ENCODE measurements at regions not wholly inside any gene's neighbourhood (a gene's known extent, or its start where the extent isn't known, plus 50 kb on each side); places are given as distances from the start of the nearest gene placed in this dataset.

GRCh38 chr3:159534496-159534895 lies 454.1 kb upstream of the IL12A start:
- Mint-ChIP-seq H3K9me3 (no peaks in the 10 kb centered on the region), H3K4me1 (ENCODE audit: low read depth) (no peaks in the 10 kb centered on the region), H3K27ac (no peak overlapping the region), H3K27me3 (no peaks in the 10 kb centered on the region), H3K36me3 (ENCODE audit: low read depth) (no peaks in the 10 kb centered on the region), H3K4me3 (no peak overlapping the region)

DNA sequence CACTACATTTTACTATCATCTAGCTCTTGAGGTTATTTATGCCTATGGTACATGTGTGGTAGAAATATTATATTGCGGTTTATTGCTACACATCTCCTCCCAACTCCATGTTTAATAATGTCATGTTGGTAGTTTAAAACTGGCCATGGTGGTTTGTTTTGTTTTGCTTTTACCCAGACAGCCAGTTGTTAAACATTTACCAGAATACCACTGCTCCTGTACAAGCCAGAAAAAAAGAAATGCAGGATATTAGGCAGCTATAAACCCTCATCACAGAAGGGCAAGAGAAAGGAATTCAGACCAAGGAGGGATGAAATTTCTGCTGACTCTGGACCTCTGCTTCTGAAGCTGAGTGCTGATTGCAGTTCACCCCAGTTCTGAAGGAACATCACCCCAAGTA lies 451.8 kb upstream of the IL12A start:
- H3K9me3 Mint-ChIP-seq, result no peaks in the 10 kb centered on the region
- no peak overlapping the region for H3K4me3 Mint-ChIP-seq
- no peaks in the 10 kb centered on the region for H3K36me3 Mint-ChIP-seq (ENCODE audit: low read depth)
- no peaks in the 10 kb centered on the region for H3K27me3 Mint-ChIP-seq
- no peaks in the 10 kb centered on the region for H3K4me1 Mint-ChIP-seq (ENCODE audit: low read depth)
- no peak overlapping the region for H3K27ac Mint-ChIP-seq

DNA sequence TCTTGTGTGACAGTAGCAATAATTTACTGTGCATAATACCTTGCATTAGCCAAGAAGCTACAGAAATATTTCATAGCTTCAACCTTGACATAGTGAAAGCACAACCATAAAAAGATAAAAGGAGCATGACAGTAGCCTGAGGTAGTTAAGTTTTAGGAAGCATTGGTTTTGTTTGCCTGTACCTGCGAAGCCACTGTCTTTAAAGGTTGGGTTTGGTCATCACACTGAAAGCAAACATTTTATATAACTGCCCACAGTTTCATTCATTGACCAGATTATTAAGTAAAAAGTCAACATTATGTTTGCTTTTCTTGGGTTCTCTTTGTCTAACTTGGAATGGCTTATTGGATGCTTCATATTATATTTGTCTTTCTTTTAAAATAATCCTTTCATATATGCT lies 450.1 kb upstream of the IL12A start:
- Mint-ChIP-seq H3K9me3 (no peaks in the 10 kb centered on the region), H3K4me1 (ENCODE audit: low read depth) (no peaks in the 10 kb centered on the region), H3K27ac (no peak overlapping the region), H3K27me3 (no peaks in the 10 kb centered on the region), H3K4me3 (no peak overlapping the region), H3K36me3 (ENCODE audit: low read depth) (no peaks in the 10 kb centered on the region)

DNA sequence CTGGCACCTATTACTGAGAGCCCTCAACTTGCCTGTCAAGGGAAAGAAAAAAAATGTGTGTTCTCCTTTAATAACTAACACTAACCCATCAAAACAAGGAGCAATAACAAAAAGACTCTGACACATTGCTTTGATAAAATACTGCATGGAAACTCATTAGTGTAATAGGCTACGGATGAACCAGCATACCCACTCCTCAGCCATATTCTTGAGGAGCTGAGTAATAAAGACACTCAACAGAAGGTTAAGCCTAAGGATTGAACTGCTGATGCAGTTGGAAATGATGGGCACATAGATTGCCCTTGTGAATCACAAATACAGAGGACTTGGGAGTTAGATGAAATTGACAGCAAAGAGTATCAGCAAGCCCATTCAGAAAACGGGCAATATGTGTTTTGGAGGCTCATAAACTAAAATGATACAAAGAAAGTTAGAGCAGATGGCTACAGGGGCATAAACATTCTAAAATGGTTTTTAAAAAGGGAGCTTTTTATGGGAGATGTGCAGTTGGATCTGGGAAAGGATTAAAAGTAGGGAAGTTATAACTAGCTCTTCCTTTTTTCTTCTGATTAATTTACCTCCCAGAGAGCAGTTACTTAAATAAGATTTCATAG lies 447.6 kb upstream of the IL12A start:
- H3K9me3 Mint-ChIP-seq, result no peaks in the 10 kb centered on the region
- no peak overlapping the region for H3K27ac Mint-ChIP-seq
- no peaks in the 10 kb centered on the region for H3K4me1 Mint-ChIP-seq (ENCODE audit: low read depth)
- no peaks in the 10 kb centered on the region for H3K27me3 Mint-ChIP-seq
- H3K4me3 Mint-ChIP-seq, result no peak overlapping the region
- no peaks in the 10 kb centered on the region for H3K36me3 Mint-ChIP-seq (ENCODE audit: low read depth)

GRCh38 chr3:159548675-159549335 lies 439.8 kb upstream of the IL12A start:
- Mint-ChIP-seq H3K36me3 (ENCODE audit: low read depth) (no peaks in the 10 kb centered on the region), H3K27ac (no peak overlapping the region), H3K4me1 (ENCODE audit: low read depth) (no peaks in the 10 kb centered on the region), H3K4me3 (no peak overlapping the region), H3K27me3 (no peaks in the 10 kb centered on the region), H3K9me3 (no peaks in the 10 kb centered on the region)

- Mint-ChIP-seq H3K9me3 (no peaks in the 10 kb centered on the region), H3K27me3 (no peaks in the 10 kb centered on the region), H3K36me3 (ENCODE audit: low read depth) (no peaks in the 10 kb centered on the region), H3K27ac (no peak overlapping the region), H3K4me1 (ENCODE audit: low read depth) (no peaks in the 10 kb centered on the region), H3K4me3 (no peak overlapping the region)
Measured at GRCh38 chr3:159555205-159555604, 433.4 kb upstream of the IL12A start.

DNA sequence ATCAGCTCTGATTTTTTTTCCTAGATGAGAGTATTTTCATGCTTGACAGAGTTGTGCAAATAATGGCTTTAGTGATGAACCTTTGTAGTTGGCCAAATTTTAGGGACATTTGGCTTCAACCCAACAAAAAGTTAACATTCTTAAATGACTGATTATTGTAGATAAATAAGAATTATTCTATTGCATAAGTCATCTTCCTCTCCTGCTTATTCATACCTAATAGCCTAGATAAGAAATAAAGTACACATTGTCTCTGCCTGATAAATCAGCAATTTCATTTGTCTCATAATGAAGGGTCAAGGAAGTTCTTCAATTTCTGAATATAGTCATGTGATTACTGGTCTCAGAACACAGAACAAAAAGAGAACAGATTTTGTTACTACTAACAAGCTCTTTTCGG lies 428.9 kb upstream of the IL12A start:
- no peaks in the 10 kb centered on the region for H3K27me3 Mint-ChIP-seq
- no peak overlapping the region for H3K4me3 Mint-ChIP-seq
- no peaks in the 10 kb centered on the region for H3K9me3 Mint-ChIP-seq
- H3K36me3 Mint-ChIP-seq (ENCODE audit: low read depth), result no peaks in the 10 kb centered on the region
- H3K27ac Mint-ChIP-seq, result no peak overlapping the region
- no peaks in the 10 kb centered on the region for H3K4me1 Mint-ChIP-seq (ENCODE audit: low read depth)

GRCh38 chr3:159560214-159560979 lies 428.2 kb upstream of the IL12A start:
- H3K27ac Mint-ChIP-seq, result no peak overlapping the region
- H3K9me3 Mint-ChIP-seq, result no peaks in the 10 kb centered on the region
- no peaks in the 10 kb centered on the region for H3K36me3 Mint-ChIP-seq (ENCODE audit: low read depth)
- H3K4me1 Mint-ChIP-seq (ENCODE audit: low read depth), result no peaks in the 10 kb centered on the region
- H3K4me3 Mint-ChIP-seq, result no peak overlapping the region
- no peaks in the 10 kb centered on the region for H3K27me3 Mint-ChIP-seq

GRCh38 chr3:159565313-159565712 lies 423.3 kb upstream of the IL12A start:
- no peaks in the 10 kb centered on the region for H3K4me1 Mint-ChIP-seq (ENCODE audit: low read depth)
- H3K27ac Mint-ChIP-seq, result no peak overlapping the region
- H3K27me3 Mint-ChIP-seq, result no peaks in the 10 kb centered on the region
- no peaks in the 10 kb centered on the region for H3K36me3 Mint-ChIP-seq (ENCODE audit: low read depth)
- no peak overlapping the region for H3K4me3 Mint-ChIP-seq
- no peaks in the 10 kb centered on the region for H3K9me3 Mint-ChIP-seq

- Mint-ChIP-seq H3K9me3 (peaks cover 4% of the 10 kb centered on the region), H3K4me3 (no peak overlapping the region), H3K27me3 (no peaks in the 10 kb centered on the region), H3K36me3 (ENCODE audit: low read depth) (no peaks in the 10 kb centered on the region), H3K4me1 (ENCODE audit: low read depth) (no peaks in the 10 kb centered on the region), H3K27ac (no peak overlapping the region)
Measured at GRCh38 chr3:159583662-159584061, 405.0 kb upstream of the IL12A start.

- no peak overlapping the region for H3K4me3 Mint-ChIP-seq
- H3K36me3 Mint-ChIP-seq (ENCODE audit: low read depth), result no peaks in the 10 kb centered on the region
- peaks cover under 1% of the 10 kb centered on the region for H3K9me3 Mint-ChIP-seq
- no peaks in the 10 kb centered on the region for H3K27me3 Mint-ChIP-seq
- no peak overlapping the region for H3K27ac Mint-ChIP-seq
- no peaks in the 10 kb centered on the region for H3K4me1 Mint-ChIP-seq (ENCODE audit: low read depth)
Measured at GRCh38 chr3:159584421-159584820, 404.2 kb upstream of the IL12A start.

- H3K36me3 Mint-ChIP-seq (ENCODE audit: low read depth), result no peaks in the 10 kb centered on the region
- H3K4me1 Mint-ChIP-seq (ENCODE audit: low read depth), result no peaks in the 10 kb centered on the region
- H3K4me3 Mint-ChIP-seq, result no peak overlapping the region
- no peak overlapping the region for H3K27ac Mint-ChIP-seq
- no peaks in the 10 kb centered on the region for H3K27me3 Mint-ChIP-seq
- no peaks in the 10 kb centered on the region for H3K9me3 Mint-ChIP-seq
Measured at GRCh38 chr3:159586571-159587202, 401.9 kb upstream of the IL12A start.

- Mint-ChIP-seq H3K27ac (no peak overlapping the region), H3K9me3 (peaks cover 13% of the 10 kb centered on the region), H3K4me3 (no peak overlapping the region), H3K27me3 (no peaks in the 10 kb centered on the region), H3K4me1 (ENCODE audit: low read depth) (no peaks in the 10 kb centered on the region), H3K36me3 (ENCODE audit: low read depth) (peaks cover 4% of the 10 kb centered on the region)
Measured at GRCh38 chr3:159593927-159594605, 394.6 kb upstream of the IL12A start.

GRCh38 chr3:159600291-159600690 lies 388.3 kb upstream of the IL12A start:
- Mint-ChIP-seq H3K4me1 (ENCODE audit: low read depth) (no peaks in the 10 kb centered on the region), H3K27ac (no peak overlapping the region), H3K4me3 (no peak overlapping the region), H3K9me3 (peaks cover 12% of the 10 kb centered on the region), H3K36me3 (ENCODE audit: low read depth) (peaks cover 4% of the 10 kb centered on the region), H3K27me3 (no peaks in the 10 kb centered on the region)

DNA sequence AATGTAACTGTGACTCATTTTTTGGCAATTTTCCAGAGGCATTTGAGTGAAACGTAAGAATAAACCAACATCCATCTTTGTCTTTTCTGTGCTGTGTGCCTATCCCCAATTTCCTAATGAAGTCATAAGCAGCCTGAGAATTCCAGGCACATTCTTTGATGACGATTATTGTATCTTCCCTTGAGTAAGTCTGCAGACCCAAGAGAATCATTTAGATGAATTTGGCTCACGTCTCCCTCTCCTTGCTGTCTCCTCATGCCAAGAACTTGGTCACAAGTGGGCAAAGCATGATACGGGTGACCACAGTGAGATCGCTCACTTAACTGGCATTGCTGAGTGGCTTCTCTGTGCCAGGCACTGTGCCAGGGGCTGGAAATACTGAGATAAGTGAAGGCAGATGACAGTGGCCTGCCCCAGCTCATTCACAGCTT lies 384.5 kb upstream of the IL12A start:
- Mint-ChIP-seq H3K9me3 (peaks cover 8% of the 10 kb centered on the region), H3K4me3 (no peak overlapping the region)

More for the DNA sequence above, 384.5 kb upstream of the IL12A start:
- Mint-ChIP-seq H3K36me3 (ENCODE audit: low read depth) (no peaks in the 10 kb centered on the region), H3K27ac (no peak overlapping the region), H3K27me3 (no peaks in the 10 kb centered on the region), H3K4me1 (ENCODE audit: low read depth) (no peaks in the 10 kb centered on the region)
